HL-60 (cell line): ENCODE measurements at regions not wholly inside any gene's neighbourhood (a gene's known extent, or its start where the extent isn't known, plus 50 kb on each side); places are given as distances from the start of the nearest gene placed in this dataset.
"Not testable (repeated sequence)": the region's sequence is repeated elsewhere in the genome, so short reads cannot be mapped to it uniquely, and the experiment has no call there.

ENCODE experiments used
- DNase-seq, 2 experiments: peaks; one replicate each; pipeline ENCODE4 v3.0.0-alpha.2; 2010 to 2020; ENCODE audit warnings: low read depth in 1 of 2, low spot score in 1 of 2
- H3K27ac ChIP-seq: fragments of 250-450 bp; sonication (Bioruptor Pico); replicated peaks from 2 replicates; pipeline ENCODE4 v1.5.1; 2020; ENCODE audit warnings: mild to moderate bottlenecking, moderate library complexity
- H3K27me3 ChIP-seq: fragments of 250-450 bp; sonication (Bioruptor Pico); 2 replicates; pipeline ENCODE4 v1.5.1; 2021; ENCODE audit warnings: mild to moderate bottlenecking, moderate library complexity; ENCODE audit not compliant: insufficient read depth, poor library complexity, severe bottlenecking
- H3K4me3 ChIP-seq: replicated peaks from 2 replicates; pipeline ENCODE4 v1.5.1; 2011; ENCODE audit warnings: mild to moderate bottlenecking, control low read depth, low read length; ENCODE audit not compliant: insufficient read depth
- GABPA ChIP-seq: IDR thresholded peaks from 2 replicates; pipeline ENCODE4 v1.6.1; 2012; ENCODE audit warnings: low read depth
- POLR2AphosphoS5 ChIP-seq: IDR thresholded peaks from 2 replicates; pipeline ENCODE4 v1.6.1; 2012; ENCODE audit warnings: low read depth
- SPI1 ChIP-seq: IDR thresholded peaks from 2 replicates; pipeline ENCODE4 v1.6.1; 2012; ENCODE audit warnings: low read depth, mild to moderate bottlenecking, borderline replicate concordance
- TF ChIP-seq, protein P1 (sequence below): IDR thresholded peaks from one replicate; pipeline ENCODE4 v1.5.1; 2011; ENCODE audit warnings: low read length, control low read depth, inconsistent platforms; ENCODE audit not compliant: insufficient read depth
- TF ChIP-seq, protein P2 (sequence below): IDR thresholded peaks from 2 replicates; pipeline ENCODE4 v1.6.1; 2012; ENCODE audit warnings: low read depth; ENCODE audit not compliant: insufficient replicate concordance

- no peak for DNase-seq
- Histone ChIP-seq H3K27ac (no peak overlapping the region), H3K4me3 (no peak overlapping the region), H3K27me3 (no peaks in the 10 kb centered on the region)
- TF ChIP-seq, protein P1, sequence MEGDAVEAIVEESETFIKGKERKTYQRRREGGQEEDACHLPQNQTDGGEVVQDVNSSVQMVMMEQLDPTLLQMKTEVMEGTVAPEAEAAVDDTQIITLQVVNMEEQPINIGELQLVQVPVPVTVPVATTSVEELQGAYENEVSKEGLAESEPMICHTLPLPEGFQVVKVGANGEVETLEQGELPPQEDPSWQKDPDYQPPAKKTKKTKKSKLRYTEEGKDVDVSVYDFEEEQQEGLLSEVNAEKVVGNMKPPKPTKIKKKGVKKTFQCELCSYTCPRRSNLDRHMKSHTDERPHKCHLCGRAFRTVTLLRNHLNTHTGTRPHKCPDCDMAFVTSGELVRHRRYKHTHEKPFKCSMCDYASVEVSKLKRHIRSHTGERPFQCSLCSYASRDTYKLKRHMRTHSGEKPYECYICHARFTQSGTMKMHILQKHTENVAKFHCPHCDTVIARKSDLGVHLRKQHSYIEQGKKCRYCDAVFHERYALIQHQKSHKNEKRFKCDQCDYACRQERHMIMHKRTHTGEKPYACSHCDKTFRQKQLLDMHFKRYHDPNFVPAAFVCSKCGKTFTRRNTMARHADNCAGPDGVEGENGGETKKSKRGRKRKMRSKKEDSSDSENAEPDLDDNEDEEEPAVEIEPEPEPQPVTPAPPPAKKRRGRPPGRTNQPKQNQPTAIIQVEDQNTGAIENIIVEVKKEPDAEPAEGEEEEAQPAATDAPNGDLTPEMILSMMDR, result no peak
- no peak for TF ChIP-seq GABPA
- TF ChIP-seq POLR2AphosphoS5, result no peak
- TF ChIP-seq SPI1, result no peak
- TF ChIP-seq, protein P2, sequence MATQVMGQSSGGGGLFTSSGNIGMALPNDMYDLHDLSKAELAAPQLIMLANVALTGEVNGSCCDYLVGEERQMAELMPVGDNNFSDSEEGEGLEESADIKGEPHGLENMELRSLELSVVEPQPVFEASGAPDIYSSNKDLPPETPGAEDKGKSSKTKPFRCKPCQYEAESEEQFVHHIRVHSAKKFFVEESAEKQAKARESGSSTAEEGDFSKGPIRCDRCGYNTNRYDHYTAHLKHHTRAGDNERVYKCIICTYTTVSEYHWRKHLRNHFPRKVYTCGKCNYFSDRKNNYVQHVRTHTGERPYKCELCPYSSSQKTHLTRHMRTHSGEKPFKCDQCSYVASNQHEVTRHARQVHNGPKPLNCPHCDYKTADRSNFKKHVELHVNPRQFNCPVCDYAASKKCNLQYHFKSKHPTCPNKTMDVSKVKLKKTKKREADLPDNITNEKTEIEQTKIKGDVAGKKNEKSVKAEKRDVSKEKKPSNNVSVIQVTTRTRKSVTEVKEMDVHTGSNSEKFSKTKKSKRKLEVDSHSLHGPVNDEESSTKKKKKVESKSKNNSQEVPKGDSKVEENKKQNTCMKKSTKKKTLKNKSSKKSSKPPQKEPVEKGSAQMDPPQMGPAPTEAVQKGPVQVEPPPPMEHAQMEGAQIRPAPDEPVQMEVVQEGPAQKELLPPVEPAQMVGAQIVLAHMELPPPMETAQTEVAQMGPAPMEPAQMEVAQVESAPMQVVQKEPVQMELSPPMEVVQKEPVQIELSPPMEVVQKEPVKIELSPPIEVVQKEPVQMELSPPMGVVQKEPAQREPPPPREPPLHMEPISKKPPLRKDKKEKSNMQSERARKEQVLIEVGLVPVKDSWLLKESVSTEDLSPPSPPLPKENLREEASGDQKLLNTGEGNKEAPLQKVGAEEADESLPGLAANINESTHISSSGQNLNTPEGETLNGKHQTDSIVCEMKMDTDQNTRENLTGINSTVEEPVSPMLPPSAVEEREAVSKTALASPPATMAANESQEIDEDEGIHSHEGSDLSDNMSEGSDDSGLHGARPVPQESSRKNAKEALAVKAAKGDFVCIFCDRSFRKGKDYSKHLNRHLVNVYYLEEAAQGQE, result no peak
Observed at GRCh38 chr3:26012241-26012745, 222.4 kb downstream of the OXSM start.

DNA sequence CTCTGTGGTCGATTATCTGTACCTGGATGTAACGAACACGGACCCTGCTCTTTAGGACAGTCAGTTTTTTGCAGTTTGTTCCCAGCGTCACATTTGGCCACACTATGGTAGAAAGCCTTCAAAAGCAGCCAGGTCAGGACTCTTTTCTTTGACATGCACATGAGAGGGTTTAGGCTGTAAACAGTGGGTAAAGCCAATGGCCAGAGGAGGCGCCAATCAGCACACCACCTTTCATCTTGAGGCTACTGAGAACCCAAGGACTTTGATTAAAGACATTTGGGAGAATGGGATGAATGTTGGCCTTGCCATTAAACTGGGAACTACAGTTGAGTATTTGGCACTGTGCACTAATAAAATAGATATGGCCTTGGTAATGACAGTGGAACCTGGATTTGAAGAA is 225.9 kb downstream of the OXSM start:
- TF ChIP-seq POLR2AphosphoS5, result no peak
- TF ChIP-seq SPI1, result no peak
- TF ChIP-seq, protein P1, result no peak
- no peak for TF ChIP-seq GABPA
- TF ChIP-seq, protein P2, result no peak
- no peaks in the 10 kb centered on the region for H3K27me3 ChIP-seq
- no peak overlapping the region for H3K27ac ChIP-seq
- no peak for DNase-seq
- no peak overlapping the region for H3K4me3 ChIP-seq

DNA sequence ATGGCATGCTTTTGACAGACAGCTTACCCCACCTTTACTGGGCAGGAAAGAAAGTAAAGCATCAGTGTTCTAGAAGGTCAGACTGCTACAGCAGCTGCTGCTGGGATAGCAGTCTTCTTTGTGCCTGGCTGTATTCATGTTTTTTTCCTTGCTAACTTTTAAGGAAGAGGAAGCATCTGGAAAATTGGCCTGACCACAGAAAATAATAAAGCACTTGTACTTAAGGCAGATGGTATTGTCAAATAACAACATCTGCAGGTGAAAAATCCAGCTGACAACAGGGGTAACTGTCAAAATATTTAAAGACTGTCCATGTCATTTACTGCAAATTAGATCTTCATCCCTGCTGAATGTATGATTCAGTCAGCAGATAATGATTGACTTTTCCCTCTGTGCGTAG is 229.0 kb downstream of the OXSM start:
- no peaks in the 10 kb centered on the region for H3K27me3 ChIP-seq
- H3K27ac ChIP-seq, result no peak overlapping the region
- no peak for DNase-seq
- TF ChIP-seq, protein P2, result no peak
- no peak for TF ChIP-seq SPI1
- TF ChIP-seq GABPA, result no peak
- TF ChIP-seq POLR2AphosphoS5, result no peak
- TF ChIP-seq, protein P1, result no peak
- H3K4me3 ChIP-seq, result no peak overlapping the region

- not testable (repeated sequence) for H3K4me3 ChIP-seq, DNase-seq, H3K27ac ChIP-seq, H3K27me3 ChIP-seq
Observed at GRCh38 chr3:26024206-26024605, 234.3 kb downstream of the OXSM start.
